ENCODE measurements at regions not wholly inside any gene's neighbourhood (a gene's known extent, or its start where the extent isn't known, plus 50 kb on each side); places are given as distances from the start of the nearest gene placed in this dataset.
"Not testable (repeated sequence)": the region's sequence is repeated elsewhere in the genome, so short reads cannot be mapped to it uniquely, and the experiment has no call there.

- no peak for TF ChIP-seq CTCF (IDR thresholded peaks at IDR 0.05; ENCODE audit: low read depth, low read length, missing control alignments)
- in situ Hi-C loops (cut with HindIII; ENCODE audit: low sequenced_read_pairs), result no loop called here
- no peak overlapping the region for H3K4me3 ChIP-seq (ENCODE audit: low read depth, low read length)
- no peak for DNase-seq (ENCODE audit: low read depth)
Observed at GRCh38 chr11:23314162-23314561, 453.9 kb upstream of the CCDC179 start.

GRCh38 chr11:23315286-23315685 is 455.0 kb upstream of the CCDC179 start:
- in situ Hi-C loops (cut with HindIII; ENCODE audit: low sequenced_read_pairs), result no loop called here
- H3K4me3 ChIP-seq (ENCODE audit: low read depth, low read length), result no peak overlapping the region
- no peak for DNase-seq (ENCODE audit: low read depth)
- TF ChIP-seq CTCF (IDR thresholded peaks at IDR 0.05; ENCODE audit: low read depth, low read length, missing control alignments), result no peak

- DNase-seq (ENCODE audit: low read depth), result no peak
- H3K4me3 ChIP-seq (ENCODE audit: low read depth, low read length), result no peak overlapping the region
- TF ChIP-seq CTCF (IDR thresholded peaks at IDR 0.05; ENCODE audit: low read depth, low read length, missing control alignments), result no peak
Observed at GRCh38 chr11:23317816-23318215, 457.5 kb upstream of the CCDC179 start.

GRCh38 chr11:23318670-23319069 is 458.4 kb upstream of the CCDC179 start:
- no peak for DNase-seq (ENCODE audit: low read depth)
- TF ChIP-seq CTCF (IDR thresholded peaks at IDR 0.05; ENCODE audit: low read depth, low read length, missing control alignments), result no peak
- in situ Hi-C loops (cut with HindIII; ENCODE audit: low sequenced_read_pairs), result no loop called here
- H3K4me3 ChIP-seq (ENCODE audit: low read depth, low read length), result no peak overlapping the region

More at GRCh38 chr11:23317816-23318215, 457.5 kb upstream of the CCDC179 start:
- in situ Hi-C loops (cut with HindIII; ENCODE audit: low sequenced_read_pairs), result no loop called here

- in situ Hi-C loops (cut with HindIII; ENCODE audit: low sequenced_read_pairs), result no loop called here
- DNase-seq (ENCODE audit: low read depth), result no peak
- H3K4me3 ChIP-seq (ENCODE audit: low read depth, low read length), result no peak overlapping the region
- TF ChIP-seq CTCF (IDR thresholded peaks at IDR 0.05; ENCODE audit: low read depth, low read length, missing control alignments), result no peak
Observed at GRCh38 chr11:23320131-23320530, 459.9 kb upstream of the CCDC179 start.

- H3K4me3 ChIP-seq (ENCODE audit: low read depth, low read length); in situ Hi-C loops (cut with HindIII; ENCODE audit: low sequenced_read_pairs); DNase-seq (ENCODE audit: low read depth): not testable (repeated sequence)
Observed at GRCh38 chr11:23335586-23335985, 475.3 kb upstream of the CCDC179 start.

GRCh38 chr11:23336961-23337360 is 476.7 kb upstream of the CCDC179 start:
- in situ Hi-C loops (cut with HindIII; ENCODE audit: low sequenced_read_pairs), result no loop called here
- no peak for TF ChIP-seq CTCF (IDR thresholded peaks at IDR 0.05; ENCODE audit: low read depth, low read length, missing control alignments)
- DNase-seq (ENCODE audit: low read depth), result no peak
- H3K4me3 ChIP-seq (ENCODE audit: low read depth, low read length), result no peak overlapping the region
